ENCODE measurements at regions not wholly inside any gene's neighbourhood (a gene's known extent, or its start where the extent isn't known, plus 50 kb on each side); places are given as distances from the start of the nearest gene placed in this dataset.

- no peak overlapping the region for H3K4me3 ChIP-seq (ENCODE audit: low read depth, low read length)
- TF ChIP-seq, protein P1, sequence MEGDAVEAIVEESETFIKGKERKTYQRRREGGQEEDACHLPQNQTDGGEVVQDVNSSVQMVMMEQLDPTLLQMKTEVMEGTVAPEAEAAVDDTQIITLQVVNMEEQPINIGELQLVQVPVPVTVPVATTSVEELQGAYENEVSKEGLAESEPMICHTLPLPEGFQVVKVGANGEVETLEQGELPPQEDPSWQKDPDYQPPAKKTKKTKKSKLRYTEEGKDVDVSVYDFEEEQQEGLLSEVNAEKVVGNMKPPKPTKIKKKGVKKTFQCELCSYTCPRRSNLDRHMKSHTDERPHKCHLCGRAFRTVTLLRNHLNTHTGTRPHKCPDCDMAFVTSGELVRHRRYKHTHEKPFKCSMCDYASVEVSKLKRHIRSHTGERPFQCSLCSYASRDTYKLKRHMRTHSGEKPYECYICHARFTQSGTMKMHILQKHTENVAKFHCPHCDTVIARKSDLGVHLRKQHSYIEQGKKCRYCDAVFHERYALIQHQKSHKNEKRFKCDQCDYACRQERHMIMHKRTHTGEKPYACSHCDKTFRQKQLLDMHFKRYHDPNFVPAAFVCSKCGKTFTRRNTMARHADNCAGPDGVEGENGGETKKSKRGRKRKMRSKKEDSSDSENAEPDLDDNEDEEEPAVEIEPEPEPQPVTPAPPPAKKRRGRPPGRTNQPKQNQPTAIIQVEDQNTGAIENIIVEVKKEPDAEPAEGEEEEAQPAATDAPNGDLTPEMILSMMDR (IDR thresholded peaks at IDR 0.05; ENCODE audit: low read depth, low read length): no peak
- no peak overlapping the region for H3K27ac ChIP-seq
- H3K36me3 ChIP-seq: no peaks in the 10 kb centered on the region
- H3K27me3 ChIP-seq (ENCODE audit: insufficient read depth, low read depth, severe bottlenecking): no peaks in the 10 kb centered on the region
- DNase-seq: no peak
- no peaks in the 10 kb centered on the region for H3K9me3 ChIP-seq (ENCODE audit: severe bottlenecking)
These were observed 359.8 kb upstream of the C2CD4B start for GRCh38 chr15:62524848-62525247.

- DNase-seq: no peak
- H3K36me3 ChIP-seq: no peaks in the 10 kb centered on the region
- no peak overlapping the region for H3K4me3 ChIP-seq (ENCODE audit: low read depth, low read length)
- H3K27me3 ChIP-seq (ENCODE audit: insufficient read depth, low read depth, severe bottlenecking): no peaks in the 10 kb centered on the region
- TF ChIP-seq, protein P1 (IDR thresholded peaks at IDR 0.05; ENCODE audit: low read depth, low read length): no peak
- no peaks in the 10 kb centered on the region for H3K9me3 ChIP-seq (ENCODE audit: severe bottlenecking)
- no peak overlapping the region for H3K27ac ChIP-seq
These were observed 362.3 kb upstream of the C2CD4B start for GRCh38 chr15:62527387-62527786.

DNA sequence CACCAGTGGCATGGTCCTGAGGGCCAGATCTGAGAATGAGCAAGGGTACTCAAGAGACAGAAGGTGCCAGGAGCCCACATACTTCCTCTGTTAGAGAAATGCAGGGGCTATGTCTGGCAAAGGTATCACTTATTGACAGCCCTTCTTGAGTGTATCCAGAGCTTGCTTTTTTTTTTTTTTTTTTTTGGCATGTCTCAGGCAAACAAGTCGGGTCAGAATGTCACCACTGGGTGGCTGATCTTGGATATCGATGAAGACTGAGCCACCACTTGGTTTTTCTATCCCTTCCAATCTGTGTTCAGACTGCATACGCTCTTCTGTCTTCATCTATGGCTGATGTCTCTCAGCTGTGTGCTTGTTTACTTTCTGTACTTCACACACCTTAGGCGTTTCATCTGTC, 363.4 kb upstream of the C2CD4B start:
- Histone ChIP-seq H3K9me3 (ENCODE audit: severe bottlenecking) (no peaks in the 10 kb centered on the region), H3K27me3 (ENCODE audit: insufficient read depth, low read depth, severe bottlenecking) (no peaks in the 10 kb centered on the region), H3K36me3 (no peaks in the 10 kb centered on the region), H3K27ac (0 out of 2 replicates have a peak overlapping the region, but pooled peaks have one; percentile 27), H3K4me3 (ENCODE audit: low read depth, low read length) (no peak overlapping the region)
- TF ChIP-seq, protein P1 (IDR thresholded peaks at IDR 0.05; ENCODE audit: low read depth, low read length): 0 out of 2 replicates have a peak, but pooled peaks have one; percentile 6
- no peak for DNase-seq

- no peaks in the 10 kb centered on the region for H3K27me3 ChIP-seq (ENCODE audit: insufficient read depth, low read depth, severe bottlenecking)
- no peak for DNase-seq
- TF ChIP-seq, protein P1 (IDR thresholded peaks at IDR 0.05; ENCODE audit: low read depth, low read length): no peak
These were observed 367.3 kb upstream of the C2CD4B start for GRCh38 chr15:62532367-62532766.

DNA sequence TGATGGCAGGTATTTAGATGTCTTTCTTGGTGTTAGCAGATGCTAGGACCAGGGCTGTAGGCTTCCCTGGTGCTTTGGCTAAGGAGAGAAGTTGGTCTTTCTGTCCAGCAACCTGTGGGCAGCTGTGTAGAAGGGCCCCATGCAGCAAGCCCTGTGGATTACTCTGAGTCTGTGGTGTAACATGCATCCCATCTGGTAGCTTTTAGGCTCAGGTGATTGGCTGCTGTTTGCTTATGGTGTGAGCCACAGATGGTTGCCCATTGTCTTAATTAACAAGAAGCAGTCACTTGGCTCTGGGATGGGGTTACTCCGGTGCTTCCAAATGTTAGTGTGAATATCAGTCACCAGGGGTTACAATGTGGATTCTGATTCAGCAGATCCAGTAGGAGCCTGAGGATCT, 368.6 kb upstream of the C2CD4B start:
- TF ChIP-seq, protein P1 (IDR thresholded peaks at IDR 0.05; ENCODE audit: low read depth, low read length): no peak
- DNase-seq: peak; percentile 90

More at GRCh38 chr15:62532367-62532766, 367.3 kb upstream of the C2CD4B start:
- H3K27ac ChIP-seq: peak overlapping the region; percentile 86
- no peaks in the 10 kb centered on the region for H3K9me3 ChIP-seq (ENCODE audit: severe bottlenecking)
- H3K4me3 ChIP-seq (ENCODE audit: low read depth, low read length): no peak overlapping the region
- H3K36me3 ChIP-seq: no peaks in the 10 kb centered on the region

DNA sequence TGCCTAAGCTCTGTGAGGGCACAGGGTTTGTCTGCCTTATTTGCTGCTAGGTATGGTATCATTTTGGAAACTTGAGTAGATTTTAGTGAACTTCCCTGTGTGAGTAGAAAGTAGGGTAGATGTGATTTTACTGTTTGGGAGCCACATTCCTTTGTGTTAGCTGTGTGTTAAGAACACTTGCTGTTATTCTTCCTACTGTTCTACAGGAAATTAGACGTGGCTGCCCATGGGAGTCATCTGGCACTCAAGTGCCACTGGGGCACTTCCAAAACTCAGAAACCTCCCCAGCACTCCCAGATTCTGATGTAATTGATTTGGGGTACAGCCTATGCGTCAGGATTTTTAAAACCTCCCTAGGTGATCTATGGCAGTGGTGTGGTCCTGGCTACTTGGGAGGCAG, 369.9 kb upstream of the C2CD4B start:
- no peak for DNase-seq
- Histone ChIP-seq H3K4me3 (ENCODE audit: low read depth, low read length) (no peak overlapping the region), H3K27me3 (ENCODE audit: insufficient read depth, low read depth, severe bottlenecking) (no peaks in the 10 kb centered on the region), H3K36me3 (no peaks in the 10 kb centered on the region), H3K9me3 (ENCODE audit: severe bottlenecking) (no peaks in the 10 kb centered on the region), H3K27ac (peak overlapping the region; percentile 86)
- TF ChIP-seq, protein P1 (IDR thresholded peaks at IDR 0.05; ENCODE audit: low read depth, low read length): no peak

More for the DNA sequence above, 368.6 kb upstream of the C2CD4B start:
- no peaks in the 10 kb centered on the region for H3K27me3 ChIP-seq (ENCODE audit: insufficient read depth, low read depth, severe bottlenecking)
- H3K9me3 ChIP-seq (ENCODE audit: severe bottlenecking): no peaks in the 10 kb centered on the region
- peak overlapping the region; percentile 86 for H3K27ac ChIP-seq
- no peak overlapping the region for H3K4me3 ChIP-seq (ENCODE audit: low read depth, low read length)
- no peaks in the 10 kb centered on the region for H3K36me3 ChIP-seq

All from WERI-Rb-1 (cell line).